Ascending aorta (tissue), 2 donors: ENCODE measurements at regions not wholly inside any gene's neighbourhood (a gene's known extent, or its start where the extent isn't known, plus 50 kb on each side); places are given as distances from the start of the nearest gene placed in this dataset.

Experiments used
- DNase-seq, 2 donors: peaks; one replicate each; pipeline ENCODE4 v3.0.0-alpha.2; 2019; ENCODE audit warnings: low spot score in 2 of 2
- H3K27ac ChIP-seq, 2 donors: fragments of 200-600 bp; sonication (generic); one replicate each; pipeline ENCODE4 v1.5.1; 2016 to 2017; ENCODE audit warnings: mild to moderate bottlenecking in 1 of 2
- H3K27me3 ChIP-seq: fragments of 200-600 bp; sonication (generic); one replicate; pipeline ENCODE4 v1.5.1; 2017
- H3K36me3 ChIP-seq, 2 donors: fragments of 200-600 bp; sonication (generic); one replicate each; pipeline ENCODE4 v1.5.1; 2016
- H3K4me1 ChIP-seq, 2 donors: fragments of 200-600 bp; sonication (generic); one replicate each; pipeline ENCODE4 v1.5.1; 2016 to 2017; ENCODE audit warnings: mild to moderate bottlenecking in 1 of 2
- H3K4me3 ChIP-seq, 2 donors: fragments of 200-600 bp; sonication (generic); one replicate each; pipeline ENCODE4 v1.5.1; 2016 to 2017; ENCODE audit warnings: mild to moderate bottlenecking in 1 of 2
- H3K9me3 ChIP-seq, 2 donors: fragments of 200-600 bp; sonication (generic); one replicate each; pipeline ENCODE4 v1.5.1; 2016
- CTCF ChIP-seq, 3 experiments: fragments of 200-600 bp in 2 of 3; fragments of 450-650 bp in 1 of 3; sonication (generic) in 2 of 3; IDR thresholded peaks; one replicate each; pipeline ENCODE4 v1.5.1; 2016 to 2019; ENCODE audit warnings: antibody characterized with exemption in 3 of 3, mild to moderate bottlenecking in 1 of 3, moderate library complexity in 1 of 3
- intact Hi-C: fragments of 100-400 bp; cut with DNase I; formaldehyde crosslinking; loops from one replicate; pipeline ENCODE4 v1.15.1; 2023

DNA sequence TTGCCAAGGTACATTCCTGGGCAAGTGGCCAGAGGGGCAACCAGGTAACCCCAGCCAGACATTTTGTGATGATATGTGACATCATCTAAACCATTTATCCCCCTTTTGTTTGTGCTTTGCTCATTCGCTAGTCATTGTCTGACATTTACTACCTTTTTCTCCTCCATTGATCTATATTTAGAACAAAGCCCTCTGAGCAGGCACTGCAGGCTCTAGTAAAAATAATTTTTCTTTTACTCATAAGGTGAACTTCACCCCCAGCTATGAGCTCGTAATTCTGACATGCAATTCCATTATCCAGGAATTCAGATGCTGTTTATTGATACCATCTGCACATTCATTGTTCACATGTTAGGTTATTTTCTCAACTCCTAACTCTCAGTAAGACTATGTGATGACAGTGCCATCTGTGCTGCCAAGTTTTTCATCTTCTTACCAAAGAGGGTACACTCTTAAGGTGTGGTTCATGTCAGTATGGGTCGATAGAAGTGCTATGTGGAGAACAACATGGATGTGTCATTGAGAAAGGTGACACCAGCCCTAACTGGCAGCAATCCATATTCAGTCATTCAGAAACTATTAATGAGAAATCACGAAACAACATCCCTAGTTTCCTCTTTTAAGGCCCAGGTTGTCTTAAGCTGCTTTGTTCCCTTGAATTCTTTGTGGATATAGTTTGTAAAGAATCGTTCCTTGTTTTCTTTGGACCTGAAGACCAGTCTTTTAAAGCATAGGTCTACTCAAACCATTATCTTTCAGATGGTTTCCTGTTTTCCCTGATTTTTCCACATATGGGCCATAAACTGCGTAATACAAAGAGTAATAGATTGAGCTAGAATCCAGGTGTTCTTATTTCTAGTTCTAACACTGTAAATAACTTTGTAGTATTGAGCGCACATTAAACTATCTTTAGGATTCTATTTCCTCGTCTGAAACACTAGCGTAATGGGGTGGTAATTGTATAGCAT, 978.1 kb upstream of the CDH2 start:
- no peak overlapping the region for H3K27ac ChIP-seq
- H3K4me1 ChIP-seq = no peaks in the 10 kb centered on the region
- H3K4me3 ChIP-seq = no peak overlapping the region
- no peaks in the 10 kb centered on the region for H3K27me3 ChIP-seq
- H3K36me3 ChIP-seq = no peaks in the 10 kb centered on the region
- H3K9me3 ChIP-seq = no peaks in the 10 kb centered on the region
- no peak for DNase-seq
- intact Hi-C loops = no loop called here
- no peak for TF ChIP-seq CTCF (IDR thresholded peaks at IDR 0.05)

- no peak overlapping the region for H3K27ac ChIP-seq
- H3K36me3 ChIP-seq = no peaks in the 10 kb centered on the region
- H3K9me3 ChIP-seq = no peaks in the 10 kb centered on the region
- no peak overlapping the region for H3K4me3 ChIP-seq
- no peaks in the 10 kb centered on the region for H3K27me3 ChIP-seq
- no peaks in the 10 kb centered on the region for H3K4me1 ChIP-seq
- no peak for DNase-seq
- intact Hi-C loops = no loop called here
- TF ChIP-seq CTCF (IDR thresholded peaks at IDR 0.05) = no peak
Observed at GRCh38 chr18:29154196-29154757, 977.3 kb upstream of the CDH2 start.

DNA sequence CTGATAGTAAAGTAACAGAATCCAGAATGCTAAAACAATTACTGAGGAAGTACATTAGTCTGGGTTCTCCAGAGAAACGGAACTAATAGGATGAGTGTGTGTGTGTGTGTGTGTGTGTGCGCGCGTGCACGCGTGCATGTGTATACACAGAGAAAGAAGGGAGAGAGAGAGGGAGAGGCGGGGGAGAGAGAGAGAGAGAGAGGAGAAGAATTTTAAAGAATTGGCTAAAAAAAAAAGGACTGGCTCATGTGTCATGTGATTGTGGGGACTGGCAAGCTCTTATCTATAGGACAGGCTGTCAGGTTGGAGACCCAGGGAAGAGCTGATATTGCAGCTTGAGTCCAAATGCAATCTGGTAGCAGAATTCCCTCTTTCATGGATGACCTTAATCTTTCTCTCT, 976.2 kb upstream of the CDH2 start:
- intact Hi-C loops = no loop called here
- no peaks in the 10 kb centered on the region for H3K9me3 ChIP-seq
- no peaks in the 10 kb centered on the region for H3K27me3 ChIP-seq
- H3K27ac ChIP-seq = no peak overlapping the region
- DNase-seq = no peak
- H3K36me3 ChIP-seq = no peaks in the 10 kb centered on the region
- no peak for TF ChIP-seq CTCF (IDR thresholded peaks at IDR 0.05)
- no peaks in the 10 kb centered on the region for H3K4me1 ChIP-seq
- no peak overlapping the region for H3K4me3 ChIP-seq

DNA sequence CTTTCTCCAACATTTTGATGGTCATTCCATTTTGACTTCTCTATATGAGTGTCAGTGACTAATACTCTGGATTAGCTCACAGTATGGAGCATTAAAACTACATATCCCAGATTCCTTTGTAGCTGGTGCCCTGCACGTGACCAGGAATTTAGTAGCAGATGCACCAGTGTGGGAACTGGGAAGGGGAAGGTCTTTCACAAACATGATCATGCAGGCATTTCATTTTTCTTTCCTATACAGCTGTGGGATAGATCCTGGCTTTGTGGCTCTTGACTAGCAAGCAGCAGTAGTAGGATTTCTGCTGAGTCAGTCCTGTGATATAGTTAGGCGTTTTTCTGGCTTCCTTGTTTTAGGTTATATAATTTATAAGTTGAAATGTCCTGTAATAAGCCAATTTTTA, 971.0 kb upstream of the CDH2 start:
- Histone ChIP-seq H3K4me1 (no peaks in the 10 kb centered on the region), H3K4me3 (no peak overlapping the region), H3K27ac (no peak overlapping the region), H3K36me3 (no peaks in the 10 kb centered on the region), H3K9me3 (no peaks in the 10 kb centered on the region), H3K27me3 (no peaks in the 10 kb centered on the region)
- no peak for TF ChIP-seq CTCF (IDR thresholded peaks at IDR 0.05)
- no peak for DNase-seq
- intact Hi-C loops = no loop called here

GRCh38 chr18:29146068-29146467, 969.1 kb upstream of the CDH2 start:
- intact Hi-C loops = no loop called here
- TF ChIP-seq CTCF (IDR thresholded peaks at IDR 0.05) = no peak

More at GRCh38 chr18:29146068-29146467, 969.1 kb upstream of the CDH2 start:
- Histone ChIP-seq H3K4me3 (no peak overlapping the region), H3K4me1 (no peaks in the 10 kb centered on the region), H3K27ac (no peak overlapping the region), H3K36me3 (no peaks in the 10 kb centered on the region), H3K27me3 (no peaks in the 10 kb centered on the region), H3K9me3 (no peaks in the 10 kb centered on the region)
- DNase-seq = no peak
